DMS114 treated with DMSO at 0.1 percent for 48 hours (cell line): ENCODE measurements at regions not wholly inside any gene's neighbourhood (a gene's known extent, or its start where the extent isn't known, plus 50 kb on each side); places are given as distances from the start of the nearest gene placed in this dataset.

Experiments
- DNase-seq: peaks from one replicate; lab custom pipeline; 2025; ENCODE audit not compliant: unreplicated experiment; lab: John Stamatoyannopoulos, UW

GRCh38 chr4:35506161-35506560, 738.2 kb downstream of the ARAP2 start:
- DNase-seq, result no peak

GRCh38 chr4:35511851-35512250, 732.5 kb downstream of the ARAP2 start:
- no peak for DNase-seq

DNA sequence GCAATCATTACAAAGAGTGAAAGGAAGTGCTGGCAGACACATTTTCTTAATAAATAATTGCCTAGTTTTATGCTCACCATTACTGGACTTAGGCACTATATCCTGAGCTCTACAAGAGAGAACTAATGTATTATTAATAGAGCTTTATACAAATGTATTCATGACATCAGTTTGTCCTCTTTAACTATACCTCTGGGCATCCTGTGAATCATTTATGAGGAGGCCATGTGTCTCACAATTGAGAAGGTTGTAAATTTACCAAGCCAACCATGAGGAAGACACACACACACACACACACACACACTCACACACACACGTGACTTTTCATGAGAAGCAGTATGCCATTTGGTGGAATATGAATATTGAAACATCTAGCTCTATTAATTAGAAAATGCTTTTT, 728.2 kb downstream of the ARAP2 start:
- no peak for DNase-seq

- no peak for DNase-seq
These were observed 724.3 kb downstream of the ARAP2 start for GRCh38 chr4:35520059-35520458.

DNA sequence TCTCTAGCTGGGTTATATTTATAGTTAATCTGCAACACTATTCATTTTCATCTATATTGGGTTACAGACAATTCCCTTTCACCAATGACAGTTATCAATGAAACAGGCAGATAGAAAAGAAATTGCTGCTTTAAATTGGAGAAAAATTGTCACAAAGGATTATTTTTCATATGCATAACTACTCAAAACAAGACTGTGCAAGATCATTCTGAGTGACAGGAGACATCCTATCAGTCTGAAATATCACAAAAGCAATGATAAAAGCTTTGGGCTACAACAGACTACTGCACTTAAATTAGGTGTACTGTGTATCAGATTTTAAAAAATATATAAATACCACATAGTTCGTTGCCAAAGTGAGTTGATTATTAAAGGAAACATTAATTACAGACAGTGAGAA, 722.6 kb downstream of the ARAP2 start:
- DNase-seq, result no peak

- no peak for DNase-seq
These were observed 718.9 kb downstream of the ARAP2 start for GRCh38 chr4:35525192-35525978.

- no peak for DNase-seq
These were observed 717.9 kb downstream of the ARAP2 start for GRCh38 chr4:35526456-35526855.

- DNase-seq, result no peak
These were observed 709.4 kb downstream of the ARAP2 start for GRCh38 chr4:35534962-35535361.

DNA sequence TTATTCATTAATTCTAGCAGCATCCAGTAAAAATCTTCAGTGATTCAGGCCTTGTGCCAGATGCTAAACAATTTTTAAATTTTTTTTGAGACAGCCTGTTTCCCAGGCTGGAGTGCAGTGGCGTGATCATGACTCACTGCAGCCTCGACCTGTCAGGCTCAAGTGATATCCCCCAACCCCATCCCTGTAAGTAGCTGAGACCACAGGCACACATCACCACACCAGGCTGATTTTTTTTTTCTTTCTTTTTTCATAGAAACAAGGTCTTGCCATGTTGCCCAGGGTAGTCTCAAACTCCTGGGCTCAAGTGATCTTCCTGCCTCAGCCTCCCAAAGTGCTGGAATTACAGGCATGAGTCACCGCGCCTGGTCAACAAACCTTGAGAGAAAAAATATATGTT, 705.5 kb downstream of the ARAP2 start:
- DNase-seq, result no peak

DNA sequence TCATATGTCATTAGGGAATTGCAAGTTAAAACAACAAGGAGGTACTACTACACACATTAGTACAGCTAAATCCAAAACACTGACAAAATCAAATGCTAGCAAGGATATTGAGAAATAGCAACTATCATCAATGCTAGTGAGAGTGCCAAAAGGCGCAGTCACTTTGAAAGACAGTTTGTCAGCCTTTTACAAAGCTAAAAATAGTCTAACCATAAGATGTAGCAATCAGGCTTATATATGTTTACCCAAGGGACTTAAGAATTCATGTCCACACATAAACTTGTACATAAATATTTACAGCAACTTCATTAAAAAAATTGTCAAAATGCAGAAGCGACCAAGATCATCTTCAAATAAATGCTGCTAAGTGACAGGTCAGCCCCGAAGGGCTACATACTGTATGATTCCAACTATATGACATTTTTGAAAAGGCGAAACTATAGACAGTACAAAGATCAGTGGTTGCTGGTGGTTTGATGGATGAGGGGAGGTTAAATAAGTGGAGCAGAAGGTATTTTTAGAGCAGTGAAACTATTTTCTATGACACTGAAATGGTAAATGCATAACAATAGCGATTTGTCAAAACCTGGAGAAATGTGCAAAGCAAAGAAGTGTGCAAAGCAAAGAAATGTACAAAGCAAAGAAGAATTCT, 704.8 kb downstream of the ARAP2 start:
- DNase-seq, result no peak

- DNase-seq, result no peak
These were observed 703.0 kb downstream of the ARAP2 start for GRCh38 chr4:35541146-35541887.

GRCh38 chr4:35541888-35542213, 702.5 kb downstream of the ARAP2 start:
- no peak for DNase-seq

- DNase-seq, result no peak
These were observed 695.4 kb downstream of the ARAP2 start for GRCh38 chr4:35548921-35549320.

GRCh38 chr4:35556387-35556786, 687.9 kb downstream of the ARAP2 start:
- no peak for DNase-seq

- DNase-seq, result no peak
These were observed 684.6 kb downstream of the ARAP2 start for GRCh38 chr4:35559559-35560365.

DNA sequence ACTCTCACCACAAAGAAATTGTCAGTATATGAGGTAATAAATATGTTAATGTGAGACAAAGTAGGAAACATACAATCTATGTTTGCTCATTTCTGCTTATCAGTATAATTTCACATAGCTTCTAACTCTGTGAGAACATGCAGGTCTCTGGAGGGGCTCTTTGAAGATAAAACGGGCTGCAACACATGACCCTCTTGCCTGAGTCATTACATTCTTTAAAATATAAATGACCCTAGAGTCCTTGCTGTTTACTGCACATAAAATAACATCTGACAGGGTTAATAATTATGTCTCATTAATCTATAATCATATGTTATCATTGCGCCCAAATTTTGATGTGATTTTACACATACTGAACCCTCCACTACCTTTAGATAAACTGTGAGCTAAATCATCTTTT, 681.5 kb downstream of the ARAP2 start:
- no peak for DNase-seq

GRCh38 chr4:35565640-35566039, 678.7 kb downstream of the ARAP2 start:
- DNase-seq, result no peak

- no peak for DNase-seq
These were observed 653.3 kb downstream of the ARAP2 start for GRCh38 chr4:35591035-35591434.

- no peak for DNase-seq
These were observed 640.1 kb downstream of the ARAP2 start for GRCh38 chr4:35604252-35604651.

DNA sequence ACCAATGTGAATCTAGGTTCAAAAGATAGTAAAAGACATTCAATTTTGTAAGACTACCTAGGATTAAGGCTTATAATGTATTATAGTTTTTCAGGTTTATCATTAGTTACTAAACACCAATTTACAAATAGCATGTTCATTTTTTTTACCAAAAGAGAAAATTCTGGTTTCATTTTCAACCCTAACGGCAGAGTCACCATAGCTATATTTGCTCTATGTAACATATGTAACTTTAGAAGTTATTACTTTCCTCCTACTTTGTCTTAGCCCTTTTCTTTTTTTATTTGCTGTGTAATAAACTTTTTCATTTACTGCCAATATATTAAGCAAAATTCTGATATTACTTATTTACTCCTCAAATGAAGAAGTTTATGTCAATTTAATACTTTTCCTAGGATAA, 639.6 kb downstream of the ARAP2 start:
- DNase-seq, result no peak

- DNase-seq, result no peak
These were observed 636.1 kb downstream of the ARAP2 start for GRCh38 chr4:35608205-35608604.
